DND-41 (cell line): ENCODE measurements at regions not wholly inside any gene's neighbourhood (a gene's known extent, or its start where the extent isn't known, plus 50 kb on each side); places are given as distances from the start of the nearest gene placed in this dataset.

ENCODE experiments used
- EZH2 ChIP-seq: IDR thresholded peaks from 3 replicates; pipeline ENCODE4 v1.6.1; 2012; ENCODE audit warnings: borderline replicate concordance, low read depth, mild to moderate bottlenecking, moderate library complexity, low read length, inconsistent platforms; ENCODE audit not compliant: severe bottlenecking
- TF ChIP-seq, protein P1 (sequence below): IDR thresholded peaks from 2 replicates; pipeline ENCODE4 v1.5.1; 2012; ENCODE audit warnings: borderline replicate concordance, low read length, moderate library complexity, mild to moderate bottlenecking; ENCODE audit not compliant: poor library complexity, severe bottlenecking; ENCODE audit errors: extremely low read depth

DNA sequence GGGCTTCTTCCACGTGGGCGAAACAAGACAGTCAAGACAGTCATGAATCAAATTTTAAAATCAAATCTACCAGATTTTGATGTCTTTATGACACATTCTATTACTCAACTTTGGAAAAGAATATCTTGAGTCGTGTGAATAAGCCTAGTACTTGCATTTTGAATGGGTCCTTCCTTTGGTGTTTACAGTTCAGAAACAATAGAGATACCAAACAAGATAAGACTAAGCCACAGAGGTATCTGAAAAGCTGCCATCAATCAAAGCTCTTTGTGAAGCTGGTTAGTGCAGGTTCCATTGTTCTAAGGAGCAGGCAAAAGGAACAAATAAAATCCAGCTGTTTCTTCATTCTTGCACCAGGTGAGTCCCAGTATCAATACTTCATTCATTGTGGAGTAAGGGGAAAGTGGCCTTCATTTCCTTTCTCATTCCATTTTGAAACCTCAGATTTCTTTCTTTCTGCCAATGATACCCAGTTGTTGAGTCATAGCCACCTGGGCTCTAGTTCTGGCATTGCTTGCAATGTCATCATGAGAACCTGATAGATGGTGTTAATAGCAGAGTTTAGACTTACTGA lies 151.7 kb upstream of the L3MBTL4 start:
- TF ChIP-seq, protein P1, sequence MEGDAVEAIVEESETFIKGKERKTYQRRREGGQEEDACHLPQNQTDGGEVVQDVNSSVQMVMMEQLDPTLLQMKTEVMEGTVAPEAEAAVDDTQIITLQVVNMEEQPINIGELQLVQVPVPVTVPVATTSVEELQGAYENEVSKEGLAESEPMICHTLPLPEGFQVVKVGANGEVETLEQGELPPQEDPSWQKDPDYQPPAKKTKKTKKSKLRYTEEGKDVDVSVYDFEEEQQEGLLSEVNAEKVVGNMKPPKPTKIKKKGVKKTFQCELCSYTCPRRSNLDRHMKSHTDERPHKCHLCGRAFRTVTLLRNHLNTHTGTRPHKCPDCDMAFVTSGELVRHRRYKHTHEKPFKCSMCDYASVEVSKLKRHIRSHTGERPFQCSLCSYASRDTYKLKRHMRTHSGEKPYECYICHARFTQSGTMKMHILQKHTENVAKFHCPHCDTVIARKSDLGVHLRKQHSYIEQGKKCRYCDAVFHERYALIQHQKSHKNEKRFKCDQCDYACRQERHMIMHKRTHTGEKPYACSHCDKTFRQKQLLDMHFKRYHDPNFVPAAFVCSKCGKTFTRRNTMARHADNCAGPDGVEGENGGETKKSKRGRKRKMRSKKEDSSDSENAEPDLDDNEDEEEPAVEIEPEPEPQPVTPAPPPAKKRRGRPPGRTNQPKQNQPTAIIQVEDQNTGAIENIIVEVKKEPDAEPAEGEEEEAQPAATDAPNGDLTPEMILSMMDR, result no peak
- TF ChIP-seq EZH2, result no peak
